HEK293 (cell line): ENCODE measurements at regions not wholly inside any gene's neighbourhood (a gene's known extent, or its start where the extent isn't known, plus 50 kb on each side); places are given as distances from the start of the nearest gene placed in this dataset.

Experiments used
- KLF1 ChIP-seq: fragments of 450-650 bp; formaldehyde crosslinking; IDR thresholded peaks from 2 replicates; pipeline ENCODE4 v1.5.1; 2016; ENCODE audit warnings: missing biosample characterization, missing genetic modification characterization
- ZNF10 ChIP-seq: fragments of 450-650 bp; formaldehyde crosslinking; IDR thresholded peaks from 2 replicates; pipeline ENCODE4 v1.5.1; 2017; ENCODE audit warnings: missing biosample characterization, missing genetic modification characterization
- ZNF354C ChIP-seq: fragments of 450-650 bp; formaldehyde crosslinking; IDR thresholded peaks from 2 replicates; pipeline ENCODE4 v1.5.1; 2016; ENCODE audit warnings: missing biosample characterization, missing genetic modification characterization, low read depth, borderline replicate concordance
- ZNF561 ChIP-seq: fragments of 450-650 bp; IDR thresholded peaks from 2 replicates; pipeline ENCODE4 v1.5.1; 2018; ENCODE audit warnings: missing biosample characterization, missing genetic modification characterization, borderline replicate concordance
- TF ChIP-seq, protein P1 (sequence below): fragments of 450-650 bp; formaldehyde crosslinking; IDR thresholded peaks from 2 replicates; pipeline ENCODE4 v1.5.1; 2016; ENCODE audit warnings: missing biosample characterization, missing genetic modification characterization, low read depth

DNA sequence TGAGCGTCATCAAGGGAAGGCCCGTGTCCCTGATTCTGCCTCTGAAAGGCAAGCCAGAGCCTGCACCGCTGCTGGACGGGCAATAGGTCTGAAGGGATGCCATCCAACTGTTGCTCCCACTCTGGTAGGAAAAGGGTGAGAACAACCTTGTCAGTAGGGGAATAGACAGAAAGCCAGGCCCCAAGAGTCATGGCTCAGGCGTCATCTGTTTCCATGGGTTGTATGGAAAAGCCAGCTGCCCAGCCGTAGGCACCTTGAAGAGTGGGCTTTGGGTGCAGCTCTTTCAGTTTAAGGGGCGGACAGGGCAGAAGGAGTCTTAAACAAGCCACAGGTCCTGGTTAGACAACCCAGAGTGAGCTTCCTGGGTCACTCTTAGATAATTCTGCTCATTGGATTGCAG lies 66.5 kb downstream of the RNF6 start:
- no peak for TF ChIP-seq ZNF561
- no peak for TF ChIP-seq KLF1 (tag by site-specific recombination)
- TF ChIP-seq, protein P1, sequence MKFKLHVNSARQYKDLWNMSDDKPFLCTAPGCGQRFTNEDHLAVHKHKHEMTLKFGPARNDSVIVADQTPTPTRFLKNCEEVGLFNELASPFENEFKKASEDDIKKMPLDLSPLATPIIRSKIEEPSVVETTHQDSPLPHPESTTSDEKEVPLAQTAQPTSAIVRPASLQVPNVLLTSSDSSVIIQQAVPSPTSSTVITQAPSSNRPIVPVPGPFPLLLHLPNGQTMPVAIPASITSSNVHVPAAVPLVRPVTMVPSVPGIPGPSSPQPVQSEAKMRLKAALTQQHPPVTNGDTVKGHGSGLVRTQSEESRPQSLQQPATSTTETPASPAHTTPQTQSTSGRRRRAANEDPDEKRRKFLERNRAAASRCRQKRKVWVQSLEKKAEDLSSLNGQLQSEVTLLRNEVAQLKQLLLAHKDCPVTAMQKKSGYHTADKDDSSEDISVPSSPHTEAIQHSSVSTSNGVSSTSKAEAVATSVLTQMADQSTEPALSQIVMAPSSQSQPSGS (tag by site-specific recombination) = no peak
- no peak for TF ChIP-seq ZNF10
- no peak for TF ChIP-seq ZNF354C
